D721Med (cell line): ENCODE measurements at regions not wholly inside any gene's neighbourhood (a gene's known extent, or its start where the extent isn't known, plus 50 kb on each side); places are given as distances from the start of the nearest gene placed in this dataset.

Source experiments
- DNase-seq: peaks from one replicate; pipeline ENCODE4 v3.0.0; 2011; ENCODE audit warnings: low spot score; ENCODE audit not compliant: insufficient read length
- FAIRE-seq: peaks from 2 replicates; lab custom pipeline; 2011; peaks lifted over from hg19 to GRCh38; lab: Jason Lieb, UNC
- TF ChIP-seq, protein P1 (sequence below): IDR thresholded peaks from 2 replicates; pipeline ENCODE4 v1.5.1; 2012; ENCODE audit warnings: mild to moderate bottlenecking, control low read depth; ENCODE audit not compliant: insufficient read depth; ENCODE audit errors: missing control alignments

DNA sequence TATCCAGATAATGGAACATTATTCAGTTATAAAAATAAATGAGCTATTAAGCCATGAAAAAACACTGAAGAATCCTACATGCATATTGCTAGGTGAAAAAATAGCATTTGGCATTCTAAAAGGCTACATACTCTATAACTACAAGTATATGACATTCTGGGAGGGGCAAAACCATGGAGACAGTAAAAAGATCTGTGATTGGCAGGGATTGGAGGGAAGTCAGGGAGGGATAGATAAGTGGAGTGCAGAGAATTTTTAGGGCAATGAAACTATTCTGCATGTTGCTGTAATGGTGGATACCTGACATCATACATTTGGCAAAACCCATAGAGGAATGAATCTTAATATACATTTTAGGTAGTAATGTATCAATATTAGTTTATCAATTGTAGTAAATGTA, 63.1 kb upstream of the SLC38A2 start:
- DNase-seq (no peak), FAIRE-seq (no peak)
- TF ChIP-seq, protein P1, sequence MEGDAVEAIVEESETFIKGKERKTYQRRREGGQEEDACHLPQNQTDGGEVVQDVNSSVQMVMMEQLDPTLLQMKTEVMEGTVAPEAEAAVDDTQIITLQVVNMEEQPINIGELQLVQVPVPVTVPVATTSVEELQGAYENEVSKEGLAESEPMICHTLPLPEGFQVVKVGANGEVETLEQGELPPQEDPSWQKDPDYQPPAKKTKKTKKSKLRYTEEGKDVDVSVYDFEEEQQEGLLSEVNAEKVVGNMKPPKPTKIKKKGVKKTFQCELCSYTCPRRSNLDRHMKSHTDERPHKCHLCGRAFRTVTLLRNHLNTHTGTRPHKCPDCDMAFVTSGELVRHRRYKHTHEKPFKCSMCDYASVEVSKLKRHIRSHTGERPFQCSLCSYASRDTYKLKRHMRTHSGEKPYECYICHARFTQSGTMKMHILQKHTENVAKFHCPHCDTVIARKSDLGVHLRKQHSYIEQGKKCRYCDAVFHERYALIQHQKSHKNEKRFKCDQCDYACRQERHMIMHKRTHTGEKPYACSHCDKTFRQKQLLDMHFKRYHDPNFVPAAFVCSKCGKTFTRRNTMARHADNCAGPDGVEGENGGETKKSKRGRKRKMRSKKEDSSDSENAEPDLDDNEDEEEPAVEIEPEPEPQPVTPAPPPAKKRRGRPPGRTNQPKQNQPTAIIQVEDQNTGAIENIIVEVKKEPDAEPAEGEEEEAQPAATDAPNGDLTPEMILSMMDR: no peak

GRCh38 chr12:46435029-46435428, 62.5 kb upstream of the SLC38A2 start:
- DNase-seq: no peak
- no peak for FAIRE-seq
- TF ChIP-seq, protein P1: no peak

DNA sequence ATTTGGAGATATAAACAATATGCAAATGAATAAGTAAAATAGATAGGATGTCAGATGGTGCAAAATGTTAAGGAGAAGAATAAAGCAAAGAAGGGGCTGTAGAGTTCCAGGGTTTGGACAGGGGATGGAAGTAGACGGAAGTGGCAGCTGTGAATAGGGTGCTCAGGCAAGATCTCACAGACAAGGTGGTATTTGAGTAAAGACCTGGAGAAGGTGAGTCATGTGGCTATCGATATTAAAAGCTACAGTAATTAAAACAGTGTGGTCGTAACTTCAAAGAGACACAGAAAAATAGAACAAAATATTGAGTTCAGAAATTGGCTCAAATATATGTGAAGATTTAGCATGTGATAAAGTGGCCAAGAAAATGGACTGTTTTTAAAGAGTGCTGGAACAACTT, 61.3 kb upstream of the SLC38A2 start:
- no peak for DNase-seq
- TF ChIP-seq, protein P1: no peak
- no peak for FAIRE-seq

- FAIRE-seq (no peak), DNase-seq (no peak)
- TF ChIP-seq, protein P1: no peak
These were observed 59.8 kb upstream of the SLC38A2 start for GRCh38 chr12:46432325-46432724.

DNA sequence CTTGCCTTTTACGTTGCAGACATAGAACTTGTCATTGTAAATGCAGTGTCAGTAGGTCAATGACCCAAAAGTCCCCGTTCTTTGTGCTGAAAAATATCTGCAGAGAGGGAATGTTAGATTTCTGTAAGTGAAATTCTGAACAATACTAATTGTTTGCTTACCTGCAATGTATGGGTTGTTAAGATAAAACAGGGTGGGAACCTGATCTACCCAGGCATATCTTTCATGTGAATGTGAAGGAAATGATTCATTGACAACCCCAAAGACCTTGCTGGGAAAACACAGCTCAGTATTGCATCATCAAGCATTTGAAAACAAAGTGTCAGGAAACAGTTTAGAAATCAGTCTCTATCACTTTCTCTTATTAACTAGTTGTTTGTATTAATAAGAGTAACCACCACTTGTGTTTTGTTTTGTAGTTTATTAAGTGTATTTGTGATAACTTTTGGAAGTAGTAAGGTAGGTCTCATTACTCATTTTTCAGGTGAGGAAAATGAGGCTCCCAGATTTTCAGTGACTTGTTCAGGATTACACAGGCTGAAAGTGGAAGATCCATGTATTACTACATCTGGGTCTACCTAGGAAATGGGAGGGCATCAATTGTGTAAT, 57.9 kb upstream of the SLC38A2 start:
- TF ChIP-seq, protein P1: no peak
- no peak for DNase-seq
- no peak for FAIRE-seq
